ENCODE measurements at regions not wholly inside any gene's neighbourhood (a gene's known extent, or its start where the extent isn't known, plus 50 kb on each side); places are given as distances from the start of the nearest gene placed in this dataset.

DNA sequence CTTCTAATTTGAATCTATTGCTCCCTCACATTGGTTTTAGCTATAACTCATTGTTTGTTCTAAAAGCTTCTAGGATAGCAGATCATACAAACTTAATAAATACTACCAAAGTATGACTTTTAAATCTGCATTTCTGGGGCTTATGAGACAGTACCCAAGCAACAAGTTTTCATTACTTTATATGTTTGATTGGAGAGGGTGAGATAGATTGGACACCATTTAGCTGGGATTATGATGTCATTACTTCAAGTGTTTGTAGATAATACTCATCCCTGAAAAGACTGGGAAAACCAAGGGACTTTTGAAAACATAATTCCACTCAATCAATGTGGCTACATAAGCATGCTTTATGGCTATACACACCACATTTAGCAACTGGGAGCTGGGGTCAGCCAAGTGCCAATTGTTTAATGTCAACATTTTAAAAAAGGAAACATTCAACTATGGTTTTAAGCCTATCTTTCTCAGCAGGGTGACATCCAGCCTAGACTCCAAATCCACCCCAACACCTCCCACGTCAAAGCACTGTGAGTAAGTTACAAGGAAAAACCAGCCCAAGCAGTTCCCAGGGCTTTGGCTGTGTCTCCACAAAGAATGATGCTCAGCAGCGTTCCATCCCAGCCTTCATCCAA lies 119.9 kb downstream of the ETAA1 start:
- DNase-seq = peak; percentile 93

GRCh38 chr2:67522148-67522547 lies 125.0 kb downstream of the ETAA1 start:
- no peak for DNase-seq

DNA sequence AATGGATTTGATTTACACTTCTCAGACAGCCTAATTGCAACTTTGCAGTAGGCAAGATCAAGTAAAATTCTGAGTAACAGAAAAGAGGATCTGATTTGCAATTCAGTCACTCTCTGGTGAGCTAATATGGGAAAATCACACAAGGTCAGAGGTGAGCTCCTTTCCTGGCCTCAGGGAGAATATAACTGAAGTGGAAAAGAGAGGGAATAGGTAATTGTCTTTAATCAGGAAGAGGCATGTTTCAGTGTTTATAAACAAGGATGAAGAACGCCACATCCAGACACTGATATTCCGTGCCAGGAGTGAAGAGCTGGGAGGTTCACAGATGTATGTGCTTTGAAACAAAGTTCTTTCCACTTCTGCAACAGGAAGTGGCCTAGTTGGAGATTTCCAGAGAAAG lies 127.1 kb downstream of the ETAA1 start:
- no peak for DNase-seq

GRCh38 chr2:67524777-67525176 lies 127.6 kb downstream of the ETAA1 start:
- no peak for DNase-seq

- DNase-seq = no peak
These were observed 129.2 kb downstream of the ETAA1 start for GRCh38 chr2:67526283-67526682.

- DNase-seq = no peak
These were observed 131.2 kb downstream of the ETAA1 start for GRCh38 chr2:67528320-67528719.

DNA sequence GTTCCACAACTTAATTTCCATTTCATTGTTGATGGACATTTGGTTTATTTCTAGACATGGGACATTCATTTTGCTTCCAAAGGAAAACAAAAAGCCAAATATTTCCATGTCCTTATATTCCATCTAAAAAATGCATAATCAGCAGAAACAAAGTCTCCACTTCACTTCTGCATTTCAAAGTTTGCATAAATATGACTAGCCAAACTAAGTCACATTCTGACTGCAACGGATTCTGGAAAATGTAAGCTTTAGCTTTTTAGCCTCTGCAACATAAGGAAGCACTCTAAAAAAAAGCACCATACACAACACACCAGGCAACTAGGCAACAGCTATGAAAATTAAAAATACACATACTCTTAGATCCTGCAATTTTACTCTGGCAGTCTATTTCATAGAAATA lies 135.3 kb downstream of the ETAA1 start:
- no peak for DNase-seq

- no peak for DNase-seq
These were observed 137.6 kb downstream of the ETAA1 start for GRCh38 chr2:67534745-67535144.

DNA sequence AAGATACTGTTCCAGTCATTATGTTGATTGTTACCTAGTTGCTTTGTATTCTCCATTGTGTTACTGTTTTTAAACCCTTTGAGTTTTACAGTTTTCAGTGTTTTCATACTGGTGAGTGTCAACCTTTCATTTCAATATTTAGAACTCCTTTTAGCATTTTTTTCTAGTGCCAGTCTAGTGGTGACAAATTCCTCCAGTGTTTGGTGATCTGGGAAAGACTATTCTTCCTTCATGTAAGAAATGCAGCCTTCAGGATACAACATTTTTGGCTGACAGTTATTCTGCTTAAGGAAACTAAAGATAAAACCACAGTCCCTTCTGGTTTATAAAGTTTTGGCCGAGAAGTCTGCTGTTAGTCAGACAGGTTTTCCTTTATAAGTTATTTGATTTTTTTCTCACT lies 143.8 kb downstream of the ETAA1 start:
- no peak for DNase-seq

DNA sequence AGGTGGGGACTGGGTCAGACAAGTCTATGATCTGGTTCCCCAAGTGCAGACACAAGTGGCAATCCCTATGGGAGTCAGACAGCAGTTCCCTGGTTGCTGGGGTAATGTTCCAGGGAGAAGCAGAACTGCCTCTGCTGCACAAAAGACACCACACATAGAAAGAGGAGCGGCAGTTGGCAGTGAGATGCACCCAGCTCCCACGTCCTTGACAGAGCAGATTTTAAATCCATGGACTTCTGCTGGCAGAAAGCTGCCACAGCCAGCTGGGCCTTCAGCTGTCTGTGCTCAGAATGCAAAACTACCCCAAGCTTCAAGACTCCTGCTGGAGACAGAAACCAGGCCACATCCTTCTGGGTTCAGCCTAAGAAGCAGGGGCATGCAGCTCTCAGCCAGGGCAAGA lies 147.2 kb downstream of the ETAA1 start:
- DNase-seq = no peak

GRCh38 chr2:67548317-67549201 lies 151.4 kb downstream of the ETAA1 start:
- no peak for DNase-seq

- DNase-seq = no peak
These were observed 162.0 kb downstream of the ETAA1 start for GRCh38 chr2:67559156-67559555.

DNA sequence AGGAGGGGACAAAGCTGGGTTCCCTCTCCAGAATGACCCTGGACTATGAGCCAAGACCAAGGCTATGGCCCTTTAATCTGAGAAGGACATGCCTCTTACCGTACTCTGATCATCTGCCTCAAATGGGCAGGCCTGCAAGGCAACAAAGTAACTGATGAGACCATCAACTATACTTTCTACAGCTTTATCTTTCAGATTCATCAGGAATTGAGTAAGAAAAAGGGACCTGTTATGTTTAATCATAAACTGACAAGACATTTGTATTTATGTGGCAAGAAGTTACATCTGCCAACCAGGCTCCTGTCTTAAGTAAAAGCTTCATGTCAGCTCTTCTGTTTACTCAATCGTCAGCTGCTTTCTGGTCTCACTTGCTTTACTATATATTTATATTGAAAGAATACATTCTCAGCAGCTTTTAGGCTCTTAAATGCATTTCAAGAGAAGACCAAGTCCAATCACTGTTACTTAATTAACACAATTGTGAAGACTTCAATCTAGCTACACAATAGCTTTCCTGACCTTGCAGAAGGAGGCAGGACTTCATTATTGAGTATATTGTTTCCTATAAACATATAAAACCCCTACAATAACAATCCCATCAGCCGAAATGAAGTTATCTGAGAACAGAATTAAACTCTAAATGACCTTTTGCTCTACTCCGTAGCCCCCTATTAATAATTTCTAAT lies 163.8 kb downstream of the ETAA1 start:
- no peak for DNase-seq

- DNase-seq = peak; percentile 60
These were observed 164.4 kb downstream of the ETAA1 start for GRCh38 chr2:67561457-67561965.

DNA sequence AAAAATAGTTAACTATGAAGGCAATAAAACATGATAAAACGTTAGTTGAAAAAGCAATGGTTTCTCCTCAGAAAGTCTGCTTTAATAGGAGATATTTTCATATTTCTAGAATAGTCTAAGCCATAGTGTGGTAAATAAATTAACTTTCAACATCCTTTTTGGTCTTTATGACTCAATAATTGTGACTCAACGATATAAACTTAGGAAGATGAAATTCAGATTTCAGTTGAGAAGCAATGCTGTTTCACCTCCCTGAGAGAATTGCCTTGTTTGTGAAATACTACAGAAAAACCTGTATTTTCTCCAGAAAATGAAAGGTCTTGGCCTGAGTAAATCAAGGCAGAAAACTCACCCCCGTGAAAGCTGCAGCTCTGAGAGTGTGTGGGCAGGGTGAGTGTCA lies 166.9 kb downstream of the ETAA1 start:
- peak; percentile 25 for DNase-seq

GRCh38 chr2:67564626-67565025 lies 167.5 kb downstream of the ETAA1 start:
- DNase-seq = no peak

- DNase-seq = no peak
These were observed 168.1 kb downstream of the ETAA1 start for GRCh38 chr2:67565262-67565661.

DNA sequence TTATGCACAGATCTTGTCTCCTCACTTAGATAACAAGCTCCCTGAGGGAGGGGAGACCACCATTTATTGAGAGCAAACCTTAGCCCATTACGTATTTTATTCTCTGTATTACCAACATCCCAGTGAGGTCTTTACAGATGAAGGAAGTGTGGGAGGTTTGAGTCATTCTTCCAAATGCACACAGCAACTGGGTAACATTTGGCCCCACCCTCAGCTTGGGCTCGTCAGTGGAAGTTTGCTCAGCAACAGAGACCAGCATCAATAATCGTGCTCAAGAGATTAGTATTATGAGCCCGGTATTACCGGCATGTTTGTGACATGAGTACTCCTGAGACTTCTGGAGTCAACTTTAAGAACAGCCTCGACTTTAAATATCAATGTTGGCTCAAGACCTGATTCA lies 168.6 kb downstream of the ETAA1 start:
- peak; percentile 50 for DNase-seq

- DNase-seq = no peak
These were observed 169.2 kb downstream of the ETAA1 start for GRCh38 chr2:67566285-67566684.

- no peak for DNase-seq
These were observed 170.0 kb downstream of the ETAA1 start for GRCh38 chr2:67566958-67567635.

DNA sequence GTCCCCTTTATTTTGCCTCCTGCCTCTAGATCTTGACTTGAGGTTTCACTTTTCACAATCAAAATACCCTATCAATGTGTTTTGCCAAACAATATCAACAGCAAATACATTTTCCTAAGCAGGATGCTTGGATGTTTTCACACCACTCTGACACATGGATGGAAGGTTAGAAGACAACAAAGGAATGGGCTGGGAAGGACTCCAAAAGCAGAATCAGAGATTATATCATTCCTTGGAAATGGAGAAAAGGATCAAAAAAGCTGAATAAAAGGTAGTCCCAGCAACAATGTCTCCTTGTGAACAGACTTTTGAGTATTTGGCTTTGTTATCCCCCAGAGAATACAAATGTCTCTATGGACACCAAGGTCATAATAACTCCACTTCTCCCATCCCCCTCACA lies 170.8 kb downstream of the ETAA1 start:
- no peak for DNase-seq

- no peak for DNase-seq
These were observed 173.5 kb downstream of the ETAA1 start for GRCh38 chr2:67570611-67571010.
